ENCODE measurements at regions not wholly inside any gene's neighbourhood (a gene's known extent, or its start where the extent isn't known, plus 50 kb on each side); places are given as distances from the start of the nearest gene placed in this dataset.
"Not testable (repeated sequence)": the region's sequence is repeated elsewhere in the genome, so short reads cannot be mapped to it uniquely, and the experiment has no call there.

- no peak for DNase-seq
These were observed 148.6 kb upstream of the ZNF804B start for GRCh38 chr7:88610942-88611341.

GRCh38 chr7:88600695-88601094 lies 158.8 kb upstream of the ZNF804B start:
- no peak for DNase-seq

- no peak for DNase-seq
These were observed 160.0 kb upstream of the ZNF804B start for GRCh38 chr7:88599528-88599927.

GRCh38 chr7:88597941-88598425 lies 161.5 kb upstream of the ZNF804B start:
- no peak for DNase-seq

GRCh38 chr7:88590963-88591362 lies 168.5 kb upstream of the ZNF804B start:
- no peak for DNase-seq

- DNase-seq, result no peak
These were observed 169.6 kb upstream of the ZNF804B start for GRCh38 chr7:88589927-88590326.

- no peak for DNase-seq
These were observed 172.6 kb upstream of the ZNF804B start for GRCh38 chr7:88586890-88587289.

GRCh38 chr7:88586219-88586618 lies 173.3 kb upstream of the ZNF804B start:
- no peak for DNase-seq

- no peak for DNase-seq
These were observed 182.8 kb upstream of the ZNF804B start for GRCh38 chr7:88576720-88577119.

GRCh38 chr7:88566162-88566729 lies 193.3 kb upstream of the ZNF804B start:
- no peak for DNase-seq

GRCh38 chr7:88565401-88565800 lies 194.1 kb upstream of the ZNF804B start:
- no peak for DNase-seq

GRCh38 chr7:88556441-88556840 lies 203.1 kb upstream of the ZNF804B start:
- DNase-seq, result not testable (repeated sequence)

- DNase-seq, result not testable (repeated sequence)
These were observed 204.7 kb upstream of the ZNF804B start for GRCh38 chr7:88554847-88555246.

- DNase-seq, result no peak
These were observed 211.1 kb upstream of the ZNF804B start for GRCh38 chr7:88548399-88548798.

GRCh38 chr7:88546808-88547207 lies 212.7 kb upstream of the ZNF804B start:
- DNase-seq, result peak; percentile 8

GRCh38 chr7:88545663-88546062 lies 213.8 kb upstream of the ZNF804B start:
- DNase-seq, result no peak

GRCh38 chr7:88540012-88540411 lies 219.5 kb upstream of the ZNF804B start:
- DNase-seq, result no peak

GRCh38 chr7:88539518-88539917 lies 220.0 kb upstream of the ZNF804B start:
- DNase-seq, result no peak

- DNase-seq, result no peak
These were observed 217.0 kb upstream of the STEAP4 start for GRCh38 chr7:88523645-88524044.

GRCh38 chr7:88522771-88523293 lies 216.1 kb upstream of the STEAP4 start:
- no peak for DNase-seq

GRCh38 chr7:88516429-88516828 lies 209.7 kb upstream of the STEAP4 start:
- no peak for DNase-seq

GRCh38 chr7:88515301-88515700 lies 208.6 kb upstream of the STEAP4 start:
- DNase-seq, result no peak

GRCh38 chr7:88509341-88509740 lies 202.6 kb upstream of the STEAP4 start:
- DNase-seq, result no peak

- DNase-seq, result no peak
These were observed 193.4 kb upstream of the STEAP4 start for GRCh38 chr7:88500131-88500530.
